Iris pigment epithelial cell (primary cell): ENCODE measurements at regions not wholly inside any gene's neighbourhood (a gene's known extent, or its start where the extent isn't known, plus 50 kb on each side); places are given as distances from the start of the nearest gene placed in this dataset.
A peak's percentile ranks its signal among the peaks of the same experiment; 100 is the strongest.

Source experiments
- DNase-seq: peaks from one replicate; pipeline ENCODE4 v3.0.0-alpha.2; 2011; ENCODE audit warnings: low read depth

GRCh38 chr1:199855580-199855979, 171.9 kb upstream of the NR5A2 start:
- DNase-seq, result peak; percentile 86

GRCh38 chr1:199856216-199856780, 171.2 kb upstream of the NR5A2 start:
- peak; percentile 17 for DNase-seq

- DNase-seq, result peak; percentile 84
Measured at GRCh38 chr1:199857108-199857507, 170.4 kb upstream of the NR5A2 start.

- DNase-seq, result no peak
Measured at GRCh38 chr1:199857516-199857915, 170.0 kb upstream of the NR5A2 start.

GRCh38 chr1:199858171-199858570, 169.3 kb upstream of the NR5A2 start:
- DNase-seq, result no peak

- peak; percentile 23 for DNase-seq
Measured at GRCh38 chr1:199858856-199859255, 168.7 kb upstream of the NR5A2 start.

- DNase-seq, result peak; percentile 94
Measured at GRCh38 chr1:199859491-199859933, 168.0 kb upstream of the NR5A2 start.

GRCh38 chr1:199861020-199861795, 166.3 kb upstream of the NR5A2 start:
- no peak for DNase-seq

- peak; percentile 18 for DNase-seq
Measured at GRCh38 chr1:199862047-199862446, 165.5 kb upstream of the NR5A2 start.

- DNase-seq, result no peak
Measured at GRCh38 chr1:199866210-199866617, 161.3 kb upstream of the NR5A2 start.

- DNase-seq, result peak; percentile 42
Measured at GRCh38 chr1:199867601-199868000, 159.9 kb upstream of the NR5A2 start.

- no peak for DNase-seq
Measured at GRCh38 chr1:199868777-199869176, 158.7 kb upstream of the NR5A2 start.

GRCh38 chr1:199875337-199875736, 152.2 kb upstream of the NR5A2 start:
- no peak for DNase-seq

- no peak for DNase-seq
Measured at GRCh38 chr1:199875856-199876255, 151.7 kb upstream of the NR5A2 start.

- DNase-seq, result no peak
Measured at GRCh38 chr1:199877526-199878384, 149.8 kb upstream of the NR5A2 start.

GRCh38 chr1:199878823-199879222, 148.7 kb upstream of the NR5A2 start:
- no peak for DNase-seq

- peak; percentile 60 for DNase-seq
Measured at GRCh38 chr1:199898654-199899053, 128.9 kb upstream of the NR5A2 start.

- no peak for DNase-seq
Measured at GRCh38 chr1:199901341-199901740, 126.2 kb upstream of the NR5A2 start.

GRCh38 chr1:199907361-199907760, 120.1 kb upstream of the NR5A2 start:
- no peak for DNase-seq

- peak; percentile 16 for DNase-seq
Measured at GRCh38 chr1:199909137-199909536, 118.4 kb upstream of the NR5A2 start.

GRCh38 chr1:199913318-199913717, 114.2 kb upstream of the NR5A2 start:
- DNase-seq, result no peak

GRCh38 chr1:199914546-199914945, 113.0 kb upstream of the NR5A2 start:
- no peak for DNase-seq
